CD4-positive, alpha-beta T cell (primary cell): ENCODE measurements at regions not wholly inside any gene's neighbourhood (a gene's known extent, or its start where the extent isn't known, plus 50 kb on each side); places are given as distances from the start of the nearest gene placed in this dataset.

Experiments
- ATAC-seq: fragments of 200-7000 bp; cut with Tn5 transposase; one replicate; pipeline ENCODE4 v1.10.0; 2022; ENCODE audit warnings: mild to moderate bottlenecking; ENCODE audit not compliant: poor library complexity
- CTCF ChIA-PET: fragments of 350-600 bp; sonication (Branson Sonifier 250); formaldehyde crosslinking; loops from one replicate; lab custom pipeline; 2021; ENCODE audit warnings: antibody characterized with exemption, inconsistent platforms; lab: Charles Lee
- POLR2A ChIA-PET: fragments of 350-600 bp; sonication (Branson Sonifier 250); formaldehyde crosslinking; loops from one replicate; lab custom pipeline; 2021; ENCODE audit warnings: antibody characterized with exemption, inconsistent platforms; lab: Charles Lee
- DNase-seq, 14 experiments: peaks; one replicate each; pipeline ENCODE4 v3.0.0-alpha.2; 2013 to 2020; ENCODE audit warnings: mixed read lengths in 2 of 14
- H3K27ac ChIP-seq, 2 donors: one replicate each; pipeline versions ENCODE4 v1.5.1 to v1.7.0; 2013; ENCODE audit warnings: low read length in 2 of 2, low read depth in 1 of 2, mild to moderate bottlenecking in 1 of 2
- H3K27me3 ChIP-seq, 2 experiments: 1 replicate in 1 of 2; 2 replicates in 1 of 2; pipeline versions ENCODE4 v1.6.1 to v1.7.0; 2013; ENCODE audit warnings: low read length in 2 of 2, control low read depth in 1 of 2, mild to moderate bottlenecking in 1 of 2, moderate library complexity in 1 of 2; ENCODE audit not compliant: insufficient read depth in 2 of 2, control insufficient read depth in 1 of 2
- H3K36me3 ChIP-seq: one replicate; pipeline ENCODE4 v1.6.1; 2013; ENCODE audit warnings: low read length, control low read depth; ENCODE audit not compliant: insufficient read depth
- H3K4me1 ChIP-seq: one replicate; pipeline ENCODE4 v1.6.1; 2013; ENCODE audit warnings: low read length, control low read depth; ENCODE audit not compliant: insufficient read depth
- H3K4me3 ChIP-seq: one replicate; pipeline ENCODE4 v1.5.1; 2013; ENCODE audit warnings: mild to moderate bottlenecking, low read length, moderate library complexity
- H3K9me3 ChIP-seq, 2 experiments: 1 replicate in 1 of 2; 2 replicates in 1 of 2; pipeline versions ENCODE4 v1.6.1 to v1.7.0; 2013; ENCODE audit warnings: low read length in 2 of 2, mild to moderate bottlenecking in 2 of 2, control low read depth in 1 of 2, moderate library complexity in 1 of 2; ENCODE audit not compliant: control insufficient read depth in 1 of 2, insufficient read depth in 1 of 2
- H3K27ac Mint-ChIP-seq: one replicate; pipeline ENCODE4 v1.8.0; 2020; ENCODE audit warnings: mixed read lengths
- H3K27me3 Mint-ChIP-seq: one replicate; pipeline ENCODE4 v1.8.0; 2021; ENCODE audit warnings: mixed read lengths
- H3K36me3 Mint-ChIP-seq: one replicate; pipeline ENCODE4 v1.8.0; 2021; ENCODE audit warnings: low read depth, mixed read lengths
- H3K4me1 Mint-ChIP-seq: one replicate; pipeline ENCODE4 v1.8.0; 2021; ENCODE audit warnings: low read depth, mixed read lengths
- H3K4me3 Mint-ChIP-seq: one replicate; pipeline ENCODE4 v1.8.0; 2020; ENCODE audit warnings: mild to moderate bottlenecking, mixed read lengths
- H3K9me3 Mint-ChIP-seq: one replicate; pipeline ENCODE4 v1.8.0; 2020; ENCODE audit warnings: mixed read lengths
- intact Hi-C, 2 experiments: fragments of 100-400 bp; cut with DNase I in 1 of 2; cut with micrococcal nuclease in 1 of 2; formaldehyde crosslinking; loops; one replicate each; pipeline versions ENCODE4 v1.15.1 to v1.9.0; 2023 to 2025; cut with DNase I, micrococcal nuclease
- TF ChIP-seq, protein P1 (sequence below): fragments of 200-600 bp; IDR thresholded peaks from one replicate; pipeline ENCODE4 v1.8.0; 2022; ENCODE audit warnings: antibody characterized with exemption, mild to moderate bottlenecking

DNA sequence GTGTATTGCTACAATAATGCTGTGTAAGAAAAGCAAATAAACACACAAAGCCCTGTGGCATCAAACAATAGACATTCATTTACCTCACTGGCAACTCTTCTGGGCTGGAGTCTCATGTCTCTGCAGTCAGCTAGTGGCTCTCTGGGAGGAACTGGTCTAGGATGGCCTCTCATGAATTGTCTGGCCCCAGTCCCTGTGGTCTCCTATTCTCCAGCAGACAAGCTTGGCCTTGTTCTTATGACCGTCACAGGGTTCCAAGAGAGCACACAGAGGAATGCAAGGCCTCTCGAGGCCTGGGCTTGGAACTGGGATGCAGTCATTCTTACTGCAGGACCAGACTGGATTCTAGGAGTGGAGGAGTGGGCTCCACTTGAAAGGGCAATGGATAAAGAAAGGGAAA, 141.2 kb upstream of the NTM start:
- POLR2A ChIA-PET, result no interaction called here
- no peak overlapping the region for H3K27ac Mint-ChIP-seq
- ATAC-seq, result no peak
- H3K4me1 ChIP-seq, result no peaks in the 10 kb centered on the region
- intact Hi-C loops, result no loop called here
- no peaks in the 10 kb centered on the region for H3K36me3 ChIP-seq
- no peaks in the 10 kb centered on the region for H3K4me1 Mint-ChIP-seq
- H3K4me3 ChIP-seq, result no peak overlapping the region
- H3K9me3 Mint-ChIP-seq, result no peaks in the 10 kb centered on the region
- CTCF ChIA-PET, result no interaction called here
- H3K4me3 Mint-ChIP-seq, result no peak overlapping the region
- peaks cover 0 to 4% of the 10 kb centered on the region in 2 experiments for H3K9me3 ChIP-seq
- no peak for DNase-seq
- no peaks in the 10 kb centered on the region for H3K27me3 ChIP-seq
- no peak overlapping the region for H3K27ac ChIP-seq
- H3K27me3 Mint-ChIP-seq, result no peaks in the 10 kb centered on the region
- no peaks in the 10 kb centered on the region for H3K36me3 Mint-ChIP-seq
- TF ChIP-seq, protein P1, sequence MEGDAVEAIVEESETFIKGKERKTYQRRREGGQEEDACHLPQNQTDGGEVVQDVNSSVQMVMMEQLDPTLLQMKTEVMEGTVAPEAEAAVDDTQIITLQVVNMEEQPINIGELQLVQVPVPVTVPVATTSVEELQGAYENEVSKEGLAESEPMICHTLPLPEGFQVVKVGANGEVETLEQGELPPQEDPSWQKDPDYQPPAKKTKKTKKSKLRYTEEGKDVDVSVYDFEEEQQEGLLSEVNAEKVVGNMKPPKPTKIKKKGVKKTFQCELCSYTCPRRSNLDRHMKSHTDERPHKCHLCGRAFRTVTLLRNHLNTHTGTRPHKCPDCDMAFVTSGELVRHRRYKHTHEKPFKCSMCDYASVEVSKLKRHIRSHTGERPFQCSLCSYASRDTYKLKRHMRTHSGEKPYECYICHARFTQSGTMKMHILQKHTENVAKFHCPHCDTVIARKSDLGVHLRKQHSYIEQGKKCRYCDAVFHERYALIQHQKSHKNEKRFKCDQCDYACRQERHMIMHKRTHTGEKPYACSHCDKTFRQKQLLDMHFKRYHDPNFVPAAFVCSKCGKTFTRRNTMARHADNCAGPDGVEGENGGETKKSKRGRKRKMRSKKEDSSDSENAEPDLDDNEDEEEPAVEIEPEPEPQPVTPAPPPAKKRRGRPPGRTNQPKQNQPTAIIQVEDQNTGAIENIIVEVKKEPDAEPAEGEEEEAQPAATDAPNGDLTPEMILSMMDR, result no peak

DNA sequence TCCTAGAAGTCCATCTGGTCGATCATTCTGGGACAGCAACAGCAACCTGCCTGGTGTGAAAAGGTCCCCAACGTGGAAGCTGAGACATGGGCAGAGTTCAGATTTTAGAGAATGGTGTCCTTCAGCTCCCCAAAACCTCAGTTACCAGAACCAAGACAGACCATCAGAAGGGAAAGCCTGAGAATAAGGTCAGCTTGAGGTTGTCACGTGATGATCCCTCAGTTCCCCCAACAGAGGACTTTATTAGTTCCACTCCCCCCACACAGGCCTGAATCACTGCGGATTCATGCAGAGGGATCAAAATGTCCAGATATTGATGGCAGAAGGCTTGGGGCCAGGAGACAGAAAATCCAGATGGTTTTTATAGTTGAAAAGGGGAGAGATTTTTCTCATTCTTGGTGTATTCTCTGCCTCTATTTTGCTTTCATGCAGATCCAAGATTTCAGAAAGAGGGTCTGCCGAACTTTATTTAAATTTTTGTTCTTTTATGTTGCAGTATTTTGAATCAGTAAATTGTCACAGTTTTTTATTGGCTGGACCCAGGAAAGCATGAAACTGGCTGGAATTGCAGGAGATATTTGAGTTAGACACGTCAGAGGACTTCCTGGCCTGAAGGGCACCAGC, 139.0 kb upstream of the NTM start:
- TF ChIP-seq, protein P1, result no peak
- CTCF ChIA-PET, result interaction anchor here (1.5 kb wide), 1 partner anchor 10 kb away, joined by 4 read pairs; no protein-coding TSS in a partner anchor
- DNase-seq (no peak), ATAC-seq (no peak)
- POLR2A ChIA-PET, result no interaction called here
- no peaks in the 10 kb centered on the region for H3K4me1 Mint-ChIP-seq
- intact Hi-C loops, result no loop called here
- Histone ChIP-seq H3K4me1 (no peaks in the 10 kb centered on the region), H3K4me3 (no peak overlapping the region), H3K27ac (no peak overlapping the region), H3K27me3 (no peaks in the 10 kb centered on the region), H3K9me3 (peaks cover 0 to 13% of the 10 kb centered on the region in 2 experiments), H3K36me3 (no peaks in the 10 kb centered on the region)
- no peaks in the 10 kb centered on the region for H3K9me3 Mint-ChIP-seq
- H3K36me3 Mint-ChIP-seq, result no peaks in the 10 kb centered on the region
- H3K27me3 Mint-ChIP-seq, result no peaks in the 10 kb centered on the region
- H3K4me3 Mint-ChIP-seq, result no peak overlapping the region
- no peak overlapping the region for H3K27ac Mint-ChIP-seq

DNA sequence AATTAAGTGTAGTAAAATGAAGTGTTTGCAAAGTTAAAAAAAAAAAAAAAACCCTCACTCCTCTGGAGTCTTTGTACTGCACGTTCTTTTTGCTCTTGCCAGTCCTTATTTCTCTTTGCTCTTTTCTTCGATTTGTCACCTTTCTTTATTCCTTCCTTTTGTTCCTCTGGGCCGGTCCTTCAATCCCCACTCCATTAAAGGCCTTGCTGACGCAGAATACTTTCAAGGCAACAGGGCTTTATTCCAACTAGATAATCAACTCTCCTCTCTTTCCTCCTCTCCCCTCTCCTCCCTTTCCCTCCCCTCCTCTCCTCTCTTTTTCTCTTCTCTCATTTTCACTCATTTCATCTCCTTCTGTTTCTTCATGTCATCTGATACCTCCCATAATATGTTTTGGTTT, 138.2 kb upstream of the NTM start:
- POLR2A ChIA-PET, result no interaction called here
- Histone ChIP-seq H3K36me3 (no peaks in the 10 kb centered on the region), H3K4me3 (no peak overlapping the region), H3K27ac (no peak overlapping the region), H3K9me3 (peaks cover 0 to 13% of the 10 kb centered on the region in 2 experiments), H3K4me1 (no peaks in the 10 kb centered on the region), H3K27me3 (no peaks in the 10 kb centered on the region)
- H3K9me3 Mint-ChIP-seq, result no peaks in the 10 kb centered on the region
- CTCF ChIA-PET, result no interaction called here
- intact Hi-C loops, result no loop called here
- DNase-seq (no peak), ATAC-seq (no peak)
- no peaks in the 10 kb centered on the region for H3K36me3 Mint-ChIP-seq
- no peak overlapping the region for H3K4me3 Mint-ChIP-seq
- no peaks in the 10 kb centered on the region for H3K27me3 Mint-ChIP-seq
- H3K27ac Mint-ChIP-seq, result no peak overlapping the region
- TF ChIP-seq, protein P1, result no peak
- H3K4me1 Mint-ChIP-seq, result no peaks in the 10 kb centered on the region
